ENCODE measurements at regions not wholly inside any gene's neighbourhood (a gene's known extent, or its start where the extent isn't known, plus 50 kb on each side); places are given as distances from the start of the nearest gene placed in this dataset.
A peak's percentile ranks its signal among the peaks of the same experiment; 100 is the strongest.

DNA sequence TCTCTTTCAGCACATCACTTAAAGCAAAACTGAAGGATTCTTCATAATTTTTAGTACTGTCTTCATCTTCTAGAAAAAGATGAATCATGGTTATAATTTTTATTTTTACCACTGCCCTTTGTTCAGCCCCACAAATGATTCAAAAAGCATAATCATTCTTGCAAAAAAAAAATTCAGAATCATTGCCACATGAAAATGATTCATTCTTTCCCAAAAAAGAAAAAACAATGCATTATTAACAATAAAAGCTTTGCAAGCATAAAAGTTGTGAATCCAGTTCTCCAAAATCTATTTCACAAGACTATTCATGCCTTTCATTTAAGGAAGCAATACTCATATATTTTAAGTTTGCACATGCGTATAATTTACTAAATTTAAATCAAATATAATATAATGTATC is 204.8 kb downstream of the RBM43 start:
- Histone ChIP-seq H3K27me3 (ENCODE audit: insufficient read depth, low read depth) (no peaks in the 10 kb centered on the region), H3K4me2 (no peak overlapping the region), H3K4me1 (replicated peaks; ENCODE audit: insufficient read depth) (peaks cover 10% of the 10 kb centered on the region; the same call in 1 of the 2 replicates), H3K4me3 (no peak overlapping the region), H4K20me1 (ENCODE audit: insufficient read depth) (no peaks in the 10 kb centered on the region), H3F3A (ENCODE audit: insufficient read depth, low read depth) (no peaks in the 10 kb centered on the region), H3K9me2 (ENCODE audit: insufficient read depth) (no peaks in the 10 kb centered on the region), H3K36me3 (ENCODE audit: low read depth) (no peaks in the 10 kb centered on the region), H3K9me3 (ENCODE audit: insufficient read depth, low read depth) (no peaks in the 10 kb centered on the region; the same call in 1 of the 2 replicates), H3K27ac (peak overlapping the region; percentile 29; the same call in 1 of the 2 replicates), H2AFZ (no peak overlapping the region), H3K79me2 (ENCODE audit: low read depth) (no peaks in the 10 kb centered on the region)
- TF ChIP-seq, protein P1, sequence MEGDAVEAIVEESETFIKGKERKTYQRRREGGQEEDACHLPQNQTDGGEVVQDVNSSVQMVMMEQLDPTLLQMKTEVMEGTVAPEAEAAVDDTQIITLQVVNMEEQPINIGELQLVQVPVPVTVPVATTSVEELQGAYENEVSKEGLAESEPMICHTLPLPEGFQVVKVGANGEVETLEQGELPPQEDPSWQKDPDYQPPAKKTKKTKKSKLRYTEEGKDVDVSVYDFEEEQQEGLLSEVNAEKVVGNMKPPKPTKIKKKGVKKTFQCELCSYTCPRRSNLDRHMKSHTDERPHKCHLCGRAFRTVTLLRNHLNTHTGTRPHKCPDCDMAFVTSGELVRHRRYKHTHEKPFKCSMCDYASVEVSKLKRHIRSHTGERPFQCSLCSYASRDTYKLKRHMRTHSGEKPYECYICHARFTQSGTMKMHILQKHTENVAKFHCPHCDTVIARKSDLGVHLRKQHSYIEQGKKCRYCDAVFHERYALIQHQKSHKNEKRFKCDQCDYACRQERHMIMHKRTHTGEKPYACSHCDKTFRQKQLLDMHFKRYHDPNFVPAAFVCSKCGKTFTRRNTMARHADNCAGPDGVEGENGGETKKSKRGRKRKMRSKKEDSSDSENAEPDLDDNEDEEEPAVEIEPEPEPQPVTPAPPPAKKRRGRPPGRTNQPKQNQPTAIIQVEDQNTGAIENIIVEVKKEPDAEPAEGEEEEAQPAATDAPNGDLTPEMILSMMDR (conservative IDR thresholded peaks at IDR 0.05) = no peak
- TF ChIP-seq EZH2 (IDR thresholded peaks at IDR 0.05; ENCODE audit: low read depth) = no peak
- intact Hi-C loops (cut with micrococcal nuclease; ENCODE audit: unreplicated experiment) = loop anchor here (10.0 kb wide), 1 partner anchor 178 kb away; no protein-coding TSS in a partner anchor
- ChIA-PET POLR2A (ENCODE audit: unreplicated experiment) (no interaction called here), CTCF (no interaction called here)
- peak in 1 of 2 experiments; percentile 38 for DNase-seq
- no TSS peak for BruUV-seq (replicated peaks)

DNA sequence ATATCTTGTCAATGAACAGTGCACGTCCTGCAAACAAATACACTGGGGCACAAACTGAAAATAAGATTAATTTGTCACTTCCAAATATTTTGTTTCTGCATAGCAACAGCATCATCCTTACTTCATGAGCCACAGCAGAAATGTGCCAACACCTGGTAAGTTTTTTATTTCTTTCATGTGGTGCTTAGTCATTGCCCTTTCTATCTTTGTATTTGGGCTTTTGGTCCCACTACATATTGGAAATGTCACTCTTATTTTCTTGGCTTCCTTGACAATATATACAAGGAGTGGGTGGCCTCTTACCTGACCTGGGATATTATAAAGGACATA is 208.0 kb downstream of the RBM43 start:
- Histone ChIP-seq H3K9me3 (ENCODE audit: insufficient read depth, low read depth) (no peaks in the 10 kb centered on the region; the same call in 1 of the 2 replicates), H3F3A (ENCODE audit: insufficient read depth, low read depth) (no peaks in the 10 kb centered on the region), H3K4me1 (replicated peaks; ENCODE audit: insufficient read depth) (peaks cover 20% of the 10 kb centered on the region; the same call in 1 of the 2 replicates), H3K9me2 (ENCODE audit: insufficient read depth) (no peaks in the 10 kb centered on the region), H3K79me2 (ENCODE audit: low read depth) (no peaks in the 10 kb centered on the region), H3K4me2 (no peak overlapping the region), H3K36me3 (ENCODE audit: low read depth) (no peaks in the 10 kb centered on the region), H3K27me3 (ENCODE audit: insufficient read depth, low read depth) (no peaks in the 10 kb centered on the region), H2AFZ (no peak overlapping the region), H4K20me1 (ENCODE audit: insufficient read depth) (no peaks in the 10 kb centered on the region), H3K4me3 (no peak overlapping the region), H3K27ac (no peak overlapping the region)
- ChIA-PET POLR2A (ENCODE audit: unreplicated experiment) (no interaction called here), CTCF (no interaction called here)
- no peak for DNase-seq
- TF ChIP-seq, protein P1 (conservative IDR thresholded peaks at IDR 0.05) = no peak
- TF ChIP-seq EZH2 (IDR thresholded peaks at IDR 0.05; ENCODE audit: low read depth) = no peak
- intact Hi-C loops (cut with micrococcal nuclease; ENCODE audit: unreplicated experiment) = loop anchor here (10.0 kb wide), 1 partner anchor 181 kb away; no protein-coding TSS in a partner anchor
- no TSS peak for BruUV-seq (replicated peaks)

DNA sequence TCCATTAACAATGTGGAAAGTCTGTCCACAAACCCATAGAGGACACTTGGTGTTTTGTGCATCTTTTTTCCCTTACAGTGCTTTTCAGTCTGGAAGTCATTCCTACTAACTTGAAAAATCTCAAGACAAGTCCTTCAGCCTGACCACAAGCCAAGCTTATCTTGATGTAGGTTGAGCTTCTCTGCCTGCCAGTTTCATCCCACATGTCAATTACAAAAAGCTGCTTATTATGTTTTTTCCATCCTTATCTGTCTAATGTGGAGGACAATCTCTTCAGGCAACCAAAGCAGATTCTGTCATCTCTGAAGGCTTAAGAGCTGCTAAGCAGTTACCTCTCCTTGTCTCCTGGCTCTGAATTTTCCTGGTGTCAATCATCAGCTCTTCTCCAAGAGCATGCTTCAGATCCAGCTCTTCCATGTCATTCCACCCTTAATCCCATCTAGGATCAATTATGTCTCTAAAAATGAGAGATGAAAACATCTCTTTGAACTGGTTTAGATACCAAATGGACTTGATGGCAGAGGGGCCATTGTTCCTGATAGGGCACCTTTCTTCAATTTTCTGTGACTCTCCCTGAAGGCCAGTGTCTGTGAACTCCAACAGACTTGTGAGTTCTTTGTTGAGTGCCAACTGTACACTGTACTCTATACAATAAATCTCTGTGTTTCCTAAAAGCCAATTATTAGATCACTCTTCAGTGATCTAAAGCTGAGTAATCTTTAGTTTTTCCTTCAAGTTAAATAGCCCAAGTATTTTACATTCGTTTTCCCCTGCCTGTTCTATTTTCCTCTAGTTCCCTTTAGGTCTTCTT is 208.6 kb downstream of the RBM43 start:
- Histone ChIP-seq H3K9me2 (ENCODE audit: insufficient read depth) (no peaks in the 10 kb centered on the region), H3K27me3 (ENCODE audit: insufficient read depth, low read depth) (no peaks in the 10 kb centered on the region), H3F3A (ENCODE audit: insufficient read depth, low read depth) (no peaks in the 10 kb centered on the region), H3K79me2 (ENCODE audit: low read depth) (no peaks in the 10 kb centered on the region), H3K4me1 (replicated peaks; ENCODE audit: insufficient read depth) (peaks cover 20% of the 10 kb centered on the region; the same call in 1 of the 2 replicates), H3K4me3 (no peak overlapping the region), H3K9me3 (ENCODE audit: insufficient read depth, low read depth) (no peaks in the 10 kb centered on the region; the same call in 1 of the 2 replicates), H4K20me1 (ENCODE audit: insufficient read depth) (no peaks in the 10 kb centered on the region), H2AFZ (no peak overlapping the region), H3K27ac (no peak overlapping the region), H3K4me2 (no peak overlapping the region), H3K36me3 (ENCODE audit: low read depth) (no peaks in the 10 kb centered on the region)
- TF ChIP-seq, protein P1 (conservative IDR thresholded peaks at IDR 0.05) = no peak
- TF ChIP-seq EZH2 (IDR thresholded peaks at IDR 0.05; ENCODE audit: low read depth) = no peak
- CTCF ChIA-PET = no interaction called here
- no TSS peak for BruUV-seq (replicated peaks)
- no peak for DNase-seq
- POLR2A ChIA-PET (ENCODE audit: unreplicated experiment) = no interaction called here
- intact Hi-C loops (cut with micrococcal nuclease; ENCODE audit: unreplicated experiment) = loop anchor here (10.0 kb wide), 1 partner anchor 182 kb away; no protein-coding TSS in a partner anchor

Data from PC-9 (cell line).